GM23248 (cell line): ENCODE measurements at regions not wholly inside any gene's neighbourhood (a gene's known extent, or its start where the extent isn't known, plus 50 kb on each side); places are given as distances from the start of the nearest gene placed in this dataset.

Experiments used
- EZH2 ChIP-seq: fragments of 200-600 bp; sonication (generic); IDR thresholded peaks from 2 replicates; pipeline ENCODE4 v1.6.1; 2018; ENCODE audit warnings: antibody characterized with exemption, mild to moderate bottlenecking; ENCODE audit not compliant: insufficient read depth, poor library complexity, severe bottlenecking
- EZH2phosphoT487 ChIP-seq: fragments of 200-600 bp; sonication (generic); IDR thresholded peaks from 2 replicates; pipeline ENCODE4 v1.6.1; 2018; ENCODE audit warnings: antibody characterized with exemption, moderate library complexity, mild to moderate bottlenecking, low read depth; ENCODE audit not compliant: insufficient read depth

DNA sequence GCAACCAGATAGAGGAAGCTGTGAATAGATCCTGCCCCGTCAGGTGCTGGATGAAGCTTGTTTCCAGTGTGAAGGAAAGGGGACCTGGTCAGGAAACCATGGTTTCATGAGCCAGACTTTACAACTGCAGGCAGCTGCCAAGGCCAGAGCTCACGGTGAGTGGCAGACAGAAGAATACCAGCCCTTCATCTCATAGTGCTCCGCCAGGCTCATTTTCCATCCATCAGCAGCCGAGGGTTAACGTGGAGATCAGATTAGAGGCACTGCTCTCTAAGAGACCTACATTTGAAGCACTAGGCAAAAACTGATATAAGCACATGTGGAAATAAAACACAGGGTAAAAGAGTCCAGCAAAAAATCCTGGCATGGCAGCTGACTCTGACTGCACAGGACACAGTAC lies 172.4 kb downstream of the CD24 start:
- TF ChIP-seq EZH2phosphoT487 (no peak), EZH2 (no peak)
